ENCODE measurements at regions not wholly inside any gene's neighbourhood (a gene's known extent, or its start where the extent isn't known, plus 50 kb on each side); places are given as distances from the start of the nearest gene placed in this dataset.
"Not testable (repeated sequence)": the region's sequence is repeated elsewhere in the genome, so short reads cannot be mapped to it uniquely, and the experiment has no call there.

DNA sequence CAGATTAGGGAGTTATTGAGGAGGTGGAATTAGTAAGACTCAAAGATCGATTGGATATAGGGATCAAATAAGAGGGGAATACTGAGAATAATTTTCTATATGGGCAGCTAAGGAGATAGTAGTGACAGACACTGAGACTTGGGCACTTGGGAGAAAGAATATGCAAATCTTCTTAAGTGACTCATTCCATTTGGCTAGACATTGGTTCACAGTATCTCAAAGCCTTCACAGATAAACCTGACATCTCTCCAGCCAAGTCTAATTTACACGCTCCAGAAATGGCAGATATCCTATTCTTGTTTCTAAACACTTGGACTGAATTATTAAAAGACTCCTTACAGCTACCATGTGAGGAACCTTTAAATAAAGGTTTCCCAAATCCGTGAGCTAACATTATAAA is 104.6 kb upstream of the ADAMTS9 start:
- no peak overlapping the region for H3K4me3 ChIP-seq (ENCODE audit: low read length in 2 of 2)
- no peaks in the 10 kb centered on the region for H3K36me3 ChIP-seq (ENCODE audit: insufficient read depth, low read length)
- no peaks in the 10 kb centered on the region for H3K36me3 Mint-ChIP-seq
- peaks cover 0 to 4% (median 1%) of the 10 kb centered on the region in 8 donors for H3K9me3 Mint-ChIP-seq
- no peaks in the 10 kb centered on the region for H3K9me3 ChIP-seq (ENCODE audit: control insufficient read depth in 1 of 2, low read length in 2 of 2)
- no peak overlapping the region for H3K4me3 Mint-ChIP-seq
- no peaks in the 10 kb centered on the region for H3K27me3 ChIP-seq (ENCODE audit: insufficient read depth, low read length)
- no peak overlapping the region for H3K27ac Mint-ChIP-seq
- no peak overlapping the region for H3K27ac ChIP-seq (ENCODE audit: low read depth, low read length)
- H3K4me1 ChIP-seq (ENCODE audit: insufficient read depth, low read length), result no peaks in the 10 kb centered on the region
- DNase-seq, result no peak
- no peaks in the 10 kb centered on the region for H3K27me3 Mint-ChIP-seq
- ChIA-PET CTCF (ENCODE audit: partially characterized antibody) (no interaction called here), POLR2A (ENCODE audit: partially characterized antibody) (no interaction called here)
- intact Hi-C loops (cut with micrococcal nuclease), result no loop called here
- H3K4me1 Mint-ChIP-seq, result no peaks in the 10 kb centered on the region

- Histone ChIP-seq H3K27ac (ENCODE audit: low read depth, low read length) (no peak overlapping the region), H3K36me3 (ENCODE audit: insufficient read depth, low read length) (no peaks in the 10 kb centered on the region), H3K4me1 (ENCODE audit: insufficient read depth, low read length) (no peaks in the 10 kb centered on the region), H3K27me3 (ENCODE audit: insufficient read depth, low read length) (no peaks in the 10 kb centered on the region), H3K4me3 (ENCODE audit: low read length in 2 of 2) (no peak overlapping the region), H3K9me3 (ENCODE audit: control insufficient read depth in 1 of 2, low read length in 2 of 2) (no peaks in the 10 kb centered on the region)
- Mint-ChIP-seq H3K4me3 (no peak overlapping the region), H3K4me1 (no peaks in the 10 kb centered on the region), H3K27me3 (no peaks in the 10 kb centered on the region), H3K27ac (no peak overlapping the region), H3K36me3 (no peaks in the 10 kb centered on the region), H3K9me3 (peaks cover 0 to 7% (median 2%) of the 10 kb centered on the region in 8 donors)
- no peak for DNase-seq
- POLR2A ChIA-PET (ENCODE audit: partially characterized antibody), result no interaction called here
- CTCF ChIA-PET (ENCODE audit: partially characterized antibody), result no interaction called here
- intact Hi-C loops (cut with micrococcal nuclease), result no loop called here
Observed at GRCh38 chr3:64789111-64789510, 101.3 kb upstream of the ADAMTS9 start.

GRCh38 chr3:64783200-64783599 is 95.4 kb upstream of the ADAMTS9 start:
- POLR2A ChIA-PET (ENCODE audit: partially characterized antibody), result no interaction called here
- Histone ChIP-seq H3K27ac (ENCODE audit: low read depth, low read length) (no peak overlapping the region), H3K36me3 (ENCODE audit: insufficient read depth, low read length) (no peaks in the 10 kb centered on the region), H3K4me1 (ENCODE audit: insufficient read depth, low read length) (no peaks in the 10 kb centered on the region), H3K4me3 (ENCODE audit: low read length in 2 of 2) (no peak overlapping the region), H3K27me3 (ENCODE audit: insufficient read depth, low read length) (no peaks in the 10 kb centered on the region), H3K9me3 (ENCODE audit: control insufficient read depth in 1 of 2, low read length in 2 of 2) (no peaks in the 10 kb centered on the region)
- CTCF ChIA-PET (ENCODE audit: partially characterized antibody), result no interaction called here
- H3K27ac Mint-ChIP-seq, result no peak overlapping the region
- no peaks in the 10 kb centered on the region for H3K4me1 Mint-ChIP-seq
- intact Hi-C loops (cut with micrococcal nuclease), result no loop called here
- peaks cover 0 to 29% (median 10%) of the 10 kb centered on the region in 8 donors for H3K9me3 Mint-ChIP-seq
- DNase-seq, result no peak
- H3K27me3 Mint-ChIP-seq, result no peaks in the 10 kb centered on the region
- no peak overlapping the region for H3K4me3 Mint-ChIP-seq
- H3K36me3 Mint-ChIP-seq, result no peaks in the 10 kb centered on the region

DNA sequence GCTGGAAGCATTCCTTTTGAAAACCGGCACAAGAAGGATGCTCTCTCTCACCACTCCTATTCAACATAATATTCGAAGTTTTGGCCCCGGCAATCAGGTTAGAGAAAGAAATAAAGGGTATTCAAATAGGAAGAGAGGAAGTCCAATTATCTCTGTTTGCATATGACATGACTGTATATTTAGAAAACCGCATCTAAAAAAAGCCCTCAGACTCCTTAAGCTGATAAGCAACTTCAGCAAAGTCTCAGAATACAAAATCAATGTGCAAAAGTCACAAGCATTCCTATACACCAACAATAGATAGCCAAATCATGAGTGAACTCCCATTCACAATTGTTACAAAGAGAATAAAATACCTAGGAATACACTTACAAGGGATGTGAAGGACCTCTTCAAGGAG is 93.1 kb upstream of the ADAMTS9 start:
- H3K4me1 ChIP-seq (ENCODE audit: insufficient read depth, low read length); H3K36me3 Mint-ChIP-seq; intact Hi-C loops (cut with micrococcal nuclease); POLR2A ChIA-PET (ENCODE audit: partially characterized antibody); H3K27ac Mint-ChIP-seq; H3K4me3 Mint-ChIP-seq; H3K27me3 ChIP-seq (ENCODE audit: insufficient read depth, low read length); H3K27ac ChIP-seq (ENCODE audit: low read depth, low read length); DNase-seq; H3K9me3 ChIP-seq (ENCODE audit: control insufficient read depth in 1 of 2, low read length in 2 of 2); H3K4me3 ChIP-seq (ENCODE audit: low read length in 2 of 2); H3K36me3 ChIP-seq (ENCODE audit: insufficient read depth, low read length); H3K27me3 Mint-ChIP-seq; CTCF ChIA-PET (ENCODE audit: partially characterized antibody); H3K4me1 Mint-ChIP-seq: not testable (repeated sequence)
- peaks cover 0 to 36% (median 12%) of the 10 kb centered on the region in 8 donors for H3K9me3 Mint-ChIP-seq

- Histone ChIP-seq H3K27me3 (ENCODE audit: insufficient read depth, low read length) (no peaks in the 10 kb centered on the region), H3K9me3 (ENCODE audit: control insufficient read depth in 1 of 2, low read length in 2 of 2) (no peaks in the 10 kb centered on the region), H3K4me3 (ENCODE audit: low read length in 2 of 2) (no peak overlapping the region), H3K27ac (ENCODE audit: low read depth, low read length) (no peak overlapping the region), H3K4me1 (ENCODE audit: insufficient read depth, low read length) (no peaks in the 10 kb centered on the region), H3K36me3 (ENCODE audit: insufficient read depth, low read length) (no peaks in the 10 kb centered on the region)
- ChIA-PET POLR2A (ENCODE audit: partially characterized antibody) (no interaction called here), CTCF (ENCODE audit: partially characterized antibody) (no interaction called here)
- peaks cover 0 to 1% of the 10 kb centered on the region in 2 donors for H3K27me3 Mint-ChIP-seq
- no peak for DNase-seq
- intact Hi-C loops (cut with micrococcal nuclease), result no loop called here
- no peaks in the 10 kb centered on the region for H3K36me3 Mint-ChIP-seq
- H3K9me3 Mint-ChIP-seq, result peaks cover 2 to 11% (median 5%) of the 10 kb centered on the region in 8 donors
- no peak overlapping the region for H3K4me3 Mint-ChIP-seq
- H3K4me1 Mint-ChIP-seq, result no peaks in the 10 kb centered on the region
- no peak overlapping the region for H3K27ac Mint-ChIP-seq
Observed at GRCh38 chr3:64773137-64773536, 85.3 kb upstream of the ADAMTS9 start.

- intact Hi-C loops (cut with micrococcal nuclease), result no loop called here
- ChIA-PET CTCF (ENCODE audit: partially characterized antibody) (no interaction called here), POLR2A (ENCODE audit: partially characterized antibody) (no interaction called here)
- no peak for DNase-seq
- Mint-ChIP-seq H3K9me3 (peaks cover 0 to 2% (median 0%) of the 10 kb centered on the region in 8 donors), H3K36me3 (no peaks in the 10 kb centered on the region), H3K4me3 (no peak overlapping the region), H3K27ac (no peak overlapping the region), H3K27me3 (no peaks in the 10 kb centered on the region), H3K4me1 (no peaks in the 10 kb centered on the region)
- no peaks in the 10 kb centered on the region for H3K36me3 ChIP-seq (ENCODE audit: insufficient read depth, low read length)
- no peaks in the 10 kb centered on the region for H3K9me3 ChIP-seq (ENCODE audit: control insufficient read depth in 1 of 2, low read length in 2 of 2)
- H3K27ac ChIP-seq (ENCODE audit: low read depth, low read length), result no peak overlapping the region
- H3K4me1 ChIP-seq (ENCODE audit: insufficient read depth, low read length), result no peaks in the 10 kb centered on the region
- no peaks in the 10 kb centered on the region for H3K27me3 ChIP-seq (ENCODE audit: insufficient read depth, low read length)
- no peak overlapping the region for H3K4me3 ChIP-seq (ENCODE audit: low read length in 2 of 2)
Observed at GRCh38 chr3:64766440-64766839, 78.6 kb upstream of the ADAMTS9 start.

DNA sequence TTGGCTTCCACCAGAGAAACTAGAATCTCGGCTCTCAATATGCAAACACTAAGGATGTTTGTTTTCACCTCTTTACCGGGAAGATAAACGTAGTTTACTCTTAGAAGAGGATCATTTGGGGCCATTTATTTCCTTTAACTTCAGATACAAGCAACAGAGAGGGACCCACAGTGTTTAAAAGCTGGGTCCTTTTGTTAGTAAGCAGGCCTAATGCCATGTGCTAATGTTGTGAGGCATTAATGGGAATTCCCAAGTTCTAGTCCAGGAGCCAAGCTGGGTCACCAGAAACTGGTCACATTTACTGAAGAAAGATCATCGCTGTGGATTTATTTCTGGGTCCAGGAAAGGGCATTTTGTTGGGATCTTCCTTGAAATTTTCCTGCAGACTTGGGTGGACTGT is 78.1 kb upstream of the ADAMTS9 start:
- CTCF ChIA-PET (ENCODE audit: partially characterized antibody), result no interaction called here
- Histone ChIP-seq H3K27me3 (ENCODE audit: insufficient read depth, low read length) (no peaks in the 10 kb centered on the region), H3K4me1 (ENCODE audit: insufficient read depth, low read length) (no peaks in the 10 kb centered on the region), H3K9me3 (ENCODE audit: control insufficient read depth in 1 of 2, low read length in 2 of 2) (no peaks in the 10 kb centered on the region), H3K36me3 (ENCODE audit: insufficient read depth, low read length) (no peaks in the 10 kb centered on the region), H3K4me3 (ENCODE audit: low read length in 2 of 2) (no peak overlapping the region), H3K27ac (ENCODE audit: low read depth, low read length) (no peak overlapping the region)
- peaks cover 0 to 3% (median 0%) of the 10 kb centered on the region in 8 donors for H3K9me3 Mint-ChIP-seq
- no peak for DNase-seq
- no peaks in the 10 kb centered on the region for H3K27me3 Mint-ChIP-seq
- no peaks in the 10 kb centered on the region for H3K36me3 Mint-ChIP-seq
- H3K27ac Mint-ChIP-seq, result no peak overlapping the region
- intact Hi-C loops (cut with micrococcal nuclease), result no loop called here
- POLR2A ChIA-PET (ENCODE audit: partially characterized antibody), result no interaction called here
- H3K4me3 Mint-ChIP-seq, result no peak overlapping the region
- H3K4me1 Mint-ChIP-seq, result no peaks in the 10 kb centered on the region

DNA sequence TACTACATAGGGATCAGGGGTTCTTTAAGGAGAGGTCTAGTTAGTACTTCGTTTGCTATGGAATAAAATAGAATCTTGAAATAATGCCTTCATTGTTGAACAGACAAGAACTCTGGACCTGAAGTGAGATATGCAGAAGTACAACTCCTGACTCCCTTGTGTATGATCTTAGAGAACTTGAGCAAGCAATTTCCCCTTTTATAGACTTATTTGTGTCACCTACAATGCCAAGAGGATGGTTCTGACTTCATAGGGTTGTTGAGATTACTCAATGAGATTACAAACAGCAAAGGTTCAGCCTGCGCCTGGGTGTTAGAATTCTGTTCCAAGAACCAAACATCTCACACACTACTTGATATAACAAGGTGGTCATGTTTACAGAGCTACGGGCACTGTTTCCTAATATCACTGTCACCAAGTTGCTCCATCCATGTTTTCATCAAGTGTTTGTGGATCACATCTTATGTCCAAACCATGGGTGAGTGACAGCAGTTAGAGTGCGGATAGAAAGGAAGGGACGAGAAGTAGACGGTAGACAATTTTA is 76.7 kb upstream of the ADAMTS9 start:
- H3K4me3 ChIP-seq (ENCODE audit: low read length in 2 of 2), result no peak overlapping the region
- Mint-ChIP-seq H3K36me3 (no peaks in the 10 kb centered on the region), H3K4me1 (no peaks in the 10 kb centered on the region), H3K9me3 (peaks cover 0 to 3% (median 0%) of the 10 kb centered on the region in 8 donors), H3K27ac (no peak overlapping the region), H3K4me3 (no peak overlapping the region), H3K27me3 (no peaks in the 10 kb centered on the region)
- POLR2A ChIA-PET (ENCODE audit: partially characterized antibody), result no interaction called here
- intact Hi-C loops (cut with micrococcal nuclease), result no loop called here
- DNase-seq, result no peak
- CTCF ChIA-PET (ENCODE audit: partially characterized antibody), result no interaction called here
- H3K27me3 ChIP-seq (ENCODE audit: insufficient read depth, low read length), result no peaks in the 10 kb centered on the region
- H3K9me3 ChIP-seq (ENCODE audit: control insufficient read depth in 1 of 2, low read length in 2 of 2), result no peaks in the 10 kb centered on the region
- H3K27ac ChIP-seq (ENCODE audit: low read depth, low read length), result no peak overlapping the region
- H3K4me1 ChIP-seq (ENCODE audit: insufficient read depth, low read length), result no peaks in the 10 kb centered on the region
- H3K36me3 ChIP-seq (ENCODE audit: insufficient read depth, low read length), result no peaks in the 10 kb centered on the region

Data from CD4-positive, alpha-beta memory T cell (primary cell).